Renal cortex interstitium (tissue), 11 donors: ENCODE measurements at regions not wholly inside any gene's neighbourhood (a gene's known extent, or its start where the extent isn't known, plus 50 kb on each side); places are given as distances from the start of the nearest gene placed in this dataset.
"Not testable (repeated sequence)": the region's sequence is repeated elsewhere in the genome, so short reads cannot be mapped to it uniquely, and the experiment has no call there.

Experiments
- DNase-seq, 11 donors: peaks; one replicate each; pipeline ENCODE4 v3.0.0-alpha.2; 2013; ENCODE audit warnings: low read depth in 9 of 11, low spot score in 4 of 11; ENCODE audit errors: extremely low read depth in 1 of 11

DNA sequence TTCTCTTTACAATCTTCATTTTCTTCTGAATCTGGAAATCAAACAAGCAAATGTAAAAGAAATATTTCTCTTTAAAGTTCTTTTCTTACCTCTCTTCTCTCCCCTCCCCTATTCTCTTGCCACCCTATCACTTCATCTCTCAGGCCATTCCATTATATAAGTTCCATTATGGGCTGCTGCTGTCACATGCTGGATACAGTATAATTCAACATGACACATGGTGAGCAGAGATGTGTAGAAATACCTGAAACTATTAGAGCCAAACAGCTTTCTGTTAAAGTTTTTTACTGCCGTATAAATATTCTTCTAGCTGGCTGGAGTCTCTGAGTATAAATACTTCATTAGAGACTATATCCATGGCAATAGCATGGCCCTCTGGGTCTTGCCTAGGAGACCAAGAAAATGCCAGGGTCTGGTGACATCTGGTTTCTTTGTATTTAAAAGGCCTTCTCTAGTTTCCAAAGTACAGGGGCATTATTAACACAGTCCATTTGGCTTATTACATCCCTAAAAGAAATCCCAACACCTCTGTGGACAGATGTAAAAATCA is 139.6 kb downstream of the TFAP2B start:
- DNase-seq, result no peak

DNA sequence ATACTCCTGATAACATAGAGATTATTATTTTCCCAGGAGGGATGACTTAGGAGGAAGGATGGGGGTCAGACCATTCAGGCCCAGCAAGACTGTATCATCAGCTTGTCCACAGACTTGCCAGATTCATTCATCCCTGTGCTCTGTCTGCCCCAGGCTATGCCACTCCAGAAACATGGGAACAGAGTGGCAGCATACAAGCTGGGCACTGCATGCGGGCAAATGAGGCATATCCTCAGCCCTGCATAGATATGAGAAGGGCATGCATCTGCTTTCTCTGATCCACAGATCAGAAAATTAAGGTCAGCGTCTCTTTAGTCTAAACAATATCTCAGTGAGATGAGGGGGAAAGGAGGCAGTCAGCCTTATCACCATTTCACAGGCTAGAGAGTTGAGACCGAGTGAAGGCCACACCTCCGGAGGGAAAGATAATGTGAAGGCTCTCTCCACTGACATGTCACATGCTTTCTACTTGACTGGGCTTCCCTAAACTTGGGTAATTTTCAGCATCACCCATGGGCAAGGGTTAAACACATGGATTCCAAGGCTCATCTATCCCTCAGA is 140.5 kb downstream of the TFAP2B start:
- DNase-seq, result no peak

DNA sequence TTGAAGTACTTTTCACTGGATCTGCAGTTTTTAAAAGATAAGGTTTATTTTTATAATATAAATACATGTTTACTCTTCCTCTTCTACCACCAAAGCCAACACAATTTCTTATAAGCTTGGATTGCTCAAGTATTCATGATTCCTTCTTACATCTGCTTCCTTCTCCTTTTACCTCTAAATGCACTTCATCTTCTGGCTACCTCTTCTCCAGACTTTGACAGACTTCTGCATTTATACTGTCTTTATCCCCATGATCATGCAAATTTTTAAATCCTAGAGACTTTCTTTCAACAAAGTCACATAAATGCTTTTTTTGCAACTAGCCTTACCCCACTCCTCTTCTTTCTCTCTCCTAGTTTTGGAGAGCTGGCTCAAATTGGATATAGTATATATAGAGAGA is 142.9 kb downstream of the TFAP2B start:
- no peak for DNase-seq

DNA sequence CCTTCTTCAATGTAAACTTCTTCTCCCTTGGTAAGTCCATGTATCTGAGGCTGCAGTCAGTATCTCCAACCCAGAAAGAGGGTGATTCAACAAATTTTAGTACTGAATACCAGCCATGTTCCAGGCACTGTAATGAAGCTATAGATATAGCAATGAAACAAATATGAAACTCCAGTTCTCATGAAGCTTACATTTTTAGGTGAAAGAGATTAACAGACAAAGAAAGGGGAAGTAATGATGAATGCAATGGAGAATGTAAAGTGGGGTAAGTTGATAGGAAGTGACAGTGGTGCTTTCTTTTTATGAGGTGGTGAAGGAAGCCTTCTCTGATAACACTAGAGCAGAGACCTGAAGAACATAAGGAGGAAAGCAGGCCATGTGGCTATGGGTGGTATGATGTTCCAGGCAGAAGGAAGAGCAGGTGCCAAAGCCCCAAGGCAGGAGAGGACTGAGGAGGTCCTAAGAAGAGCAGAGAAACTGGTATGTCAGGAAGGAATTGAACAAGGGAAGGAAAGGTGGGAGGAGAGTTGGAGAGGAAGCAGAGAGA is 143.6 kb downstream of the TFAP2B start:
- no peak for DNase-seq

DNA sequence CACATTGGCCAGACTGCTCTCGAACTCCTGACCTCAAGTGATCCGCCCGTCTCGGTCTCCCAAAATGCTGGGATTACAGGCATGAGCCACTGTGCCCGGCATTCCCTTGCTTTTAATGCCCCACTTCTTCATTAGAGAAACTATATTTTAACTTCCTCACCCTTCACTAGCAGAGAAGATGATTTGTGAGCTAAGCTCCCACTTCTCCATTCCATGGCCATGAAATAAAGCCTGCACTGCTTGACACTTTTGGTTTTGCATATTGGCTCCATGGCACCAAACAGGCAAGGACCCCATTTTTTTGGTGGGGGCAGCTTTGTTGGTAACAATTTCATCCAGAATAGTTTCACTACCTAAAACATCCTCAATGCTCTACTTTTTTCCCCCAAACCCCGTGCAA is 145.3 kb downstream of the TFAP2B start:
- no peak for DNase-seq

DNA sequence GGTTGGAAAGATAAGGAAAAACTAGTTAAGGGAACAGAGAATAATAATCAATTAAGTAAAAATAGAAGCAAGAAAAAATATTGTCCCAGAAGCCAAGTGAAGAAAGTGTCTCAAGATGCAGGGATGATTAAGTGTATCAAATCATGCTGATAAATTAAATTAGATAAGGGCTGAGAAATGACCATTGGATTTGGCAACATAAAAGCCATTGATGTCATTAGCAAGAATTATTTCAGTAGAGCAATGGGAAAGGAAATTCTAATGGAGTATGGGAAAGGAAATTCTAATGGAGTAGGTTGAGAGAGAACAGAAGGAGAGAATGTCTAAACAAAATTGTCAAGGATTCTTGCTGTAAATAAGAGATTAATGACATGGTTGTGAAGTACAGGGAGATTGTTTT is 146.8 kb downstream of the TFAP2B start:
- no peak for DNase-seq

DNA sequence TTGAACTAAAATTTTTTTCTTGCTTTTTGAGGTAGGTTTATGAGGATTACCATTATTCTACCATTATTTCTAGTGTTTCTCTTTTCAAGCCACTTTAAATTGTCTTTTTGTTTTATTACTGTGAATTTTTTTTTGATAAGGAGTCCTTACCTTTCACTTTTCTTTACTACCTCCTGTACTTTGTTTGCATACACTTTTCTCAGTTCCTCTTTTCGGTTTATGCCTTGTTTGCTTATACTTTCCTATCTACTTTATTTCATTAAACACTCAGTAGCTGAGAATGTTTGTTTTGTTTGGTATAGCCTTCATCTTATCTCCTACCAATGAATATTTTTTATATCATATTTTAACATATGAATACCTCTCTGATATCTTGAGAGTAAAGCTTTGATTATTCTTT is 147.9 kb downstream of the TFAP2B start:
- DNase-seq, result no peak

DNA sequence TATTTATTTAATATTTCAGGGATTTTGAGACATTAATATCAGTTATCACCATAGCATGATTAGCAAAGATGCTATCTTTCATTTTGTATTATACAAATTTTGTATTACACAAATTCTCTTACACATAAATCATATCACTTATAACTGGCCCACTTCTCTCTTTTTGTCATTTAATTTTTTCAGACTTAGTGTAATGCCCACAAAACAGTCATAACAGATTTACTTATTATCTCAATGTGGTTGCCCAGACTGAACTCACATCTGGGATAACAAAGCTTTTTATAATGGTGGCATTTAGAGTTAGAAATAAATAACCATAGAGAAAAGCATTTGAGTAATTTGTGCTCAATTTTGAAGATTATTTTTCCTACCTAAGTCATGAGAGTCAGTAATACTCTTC is 148.3 kb downstream of the TFAP2B start:
- DNase-seq, result no peak

DNA sequence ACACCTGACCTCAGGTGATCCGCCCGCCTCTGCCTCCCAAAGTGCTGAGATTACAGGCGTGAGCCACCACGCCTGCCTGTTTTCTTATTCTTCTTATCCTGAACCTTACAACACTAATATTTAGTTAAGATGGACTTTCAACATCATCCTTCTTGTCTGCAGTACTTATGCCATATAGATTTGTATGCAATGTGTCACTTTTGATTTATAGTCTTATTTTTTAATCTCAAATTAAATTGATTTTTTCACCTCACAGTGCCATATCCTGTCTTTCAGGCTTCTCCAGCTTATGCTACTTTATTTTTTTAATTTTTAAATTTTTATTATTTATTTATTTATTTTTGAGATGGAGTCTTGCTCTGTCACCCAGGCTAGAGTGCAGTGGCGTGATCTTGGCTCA is 149.6 kb downstream of the TFAP2B start:
- DNase-seq, result not testable (repeated sequence)

DNA sequence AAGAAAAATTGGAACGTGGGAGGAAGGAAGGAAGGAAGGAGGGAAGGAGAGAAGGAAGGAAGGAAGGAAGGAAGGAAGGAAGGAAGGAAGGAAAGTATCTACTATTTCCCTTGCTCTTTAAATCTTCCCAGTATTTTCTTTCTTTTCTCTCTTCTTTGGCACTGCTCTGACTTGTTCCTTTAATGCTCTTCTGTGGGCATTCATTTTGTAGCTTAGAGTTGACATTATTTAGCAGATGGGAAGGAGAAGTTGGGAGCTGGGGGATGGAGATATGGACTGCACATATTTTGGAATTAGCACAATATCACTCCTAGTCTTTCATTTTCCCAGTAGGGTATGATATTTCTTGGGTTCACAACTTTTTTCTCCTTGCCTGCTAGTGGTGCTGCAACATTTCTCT is 152.2 kb downstream of the TFAP2B start:
- no peak for DNase-seq

DNA sequence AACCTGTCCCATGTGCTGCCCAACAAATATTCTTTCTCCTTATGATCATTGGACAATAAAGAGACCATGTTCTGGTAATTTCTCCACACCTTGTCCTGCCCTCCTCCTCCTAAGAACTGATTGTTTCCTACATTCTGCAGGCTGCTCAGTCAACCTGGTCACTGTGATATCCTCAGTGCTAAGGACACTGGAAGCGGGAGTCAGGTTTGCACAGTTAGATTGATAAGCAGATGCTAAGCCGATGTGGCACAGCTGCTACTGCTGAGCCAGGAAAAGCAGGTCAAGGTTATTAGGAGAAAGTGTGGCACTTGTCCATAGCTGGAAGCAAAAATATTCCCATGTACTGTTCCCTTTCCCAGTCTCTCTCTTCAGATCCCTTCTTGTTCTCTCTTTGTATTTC is 154.8 kb downstream of the TFAP2B start:
- DNase-seq, result no peak

DNA sequence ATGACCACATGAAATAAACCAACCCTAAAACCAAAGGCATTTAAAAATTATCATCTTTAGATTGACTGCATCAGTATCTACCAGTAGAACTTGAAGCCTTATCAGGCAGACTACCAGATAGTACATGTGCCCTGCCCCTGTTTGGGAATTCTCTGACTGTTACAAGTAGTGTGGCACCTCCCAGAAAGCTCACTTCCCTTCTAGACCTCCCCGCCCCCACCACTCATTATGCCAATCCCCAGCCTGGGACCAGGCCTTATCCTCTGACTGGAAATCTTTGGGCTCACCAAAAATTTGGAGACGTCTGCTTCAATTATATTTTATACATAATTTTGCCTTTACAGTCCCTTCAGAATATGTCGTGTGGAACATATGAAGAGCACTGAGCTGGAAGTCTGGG is 155.6 kb downstream of the TFAP2B start:
- no peak for DNase-seq

DNA sequence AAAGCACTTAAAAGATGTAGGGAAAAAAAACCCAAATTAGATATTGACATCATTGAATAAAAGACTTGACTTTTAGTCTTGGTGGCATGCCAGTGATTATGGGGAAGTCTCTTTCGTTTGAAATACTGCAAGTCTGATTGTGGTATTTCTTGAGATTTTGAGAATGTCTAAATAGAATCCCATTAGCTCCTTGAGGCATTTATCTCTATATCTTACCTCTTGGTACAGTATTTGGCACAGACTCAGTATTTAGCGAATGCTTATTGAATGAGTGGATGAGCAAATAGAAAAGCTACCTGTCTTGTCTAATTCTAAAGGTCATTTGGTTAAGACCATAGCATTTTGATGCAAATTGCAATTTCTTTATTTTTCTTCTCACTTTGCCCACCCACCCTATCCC is 156.5 kb downstream of the TFAP2B start:
- no peak for DNase-seq

DNA sequence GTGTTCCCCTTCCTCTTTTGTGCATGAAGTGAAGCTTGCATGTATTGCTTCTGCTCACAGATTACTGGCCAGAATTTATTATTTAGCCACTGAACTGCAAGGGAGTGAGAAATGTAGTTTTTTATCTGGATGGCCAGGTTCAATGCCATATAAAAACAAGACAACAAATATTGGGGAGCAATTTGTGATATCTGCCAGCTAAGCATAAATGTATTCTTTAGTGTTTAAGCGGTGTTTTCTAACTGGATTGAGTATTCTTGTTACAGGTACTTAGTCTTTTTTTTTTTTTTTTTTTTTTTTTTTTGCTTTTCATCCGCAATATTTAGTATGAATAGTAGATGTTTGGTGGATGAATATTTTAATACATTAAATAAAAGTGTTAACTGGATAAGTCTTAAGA is 158.2 kb downstream of the TFAP2B start:
- no peak for DNase-seq

DNA sequence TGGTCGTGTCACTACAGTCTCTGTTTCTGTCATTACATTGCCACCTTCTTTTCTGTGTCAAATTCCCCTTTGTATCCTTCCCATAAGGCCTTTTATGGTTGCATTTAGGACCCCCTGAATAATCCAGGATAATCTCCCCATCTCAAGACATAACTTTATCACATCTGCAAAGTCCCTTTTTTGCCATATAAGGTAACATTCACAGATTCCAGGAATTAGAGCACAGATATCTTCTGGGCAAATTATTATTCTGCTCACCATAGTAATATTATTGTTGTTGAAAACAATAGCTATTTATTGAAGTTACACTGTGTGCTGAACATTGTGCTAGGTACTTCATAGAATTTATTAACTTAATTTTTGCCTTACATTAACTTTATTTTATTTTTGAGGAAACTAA is 159.1 kb downstream of the TFAP2B start:
- no peak for DNase-seq

DNA sequence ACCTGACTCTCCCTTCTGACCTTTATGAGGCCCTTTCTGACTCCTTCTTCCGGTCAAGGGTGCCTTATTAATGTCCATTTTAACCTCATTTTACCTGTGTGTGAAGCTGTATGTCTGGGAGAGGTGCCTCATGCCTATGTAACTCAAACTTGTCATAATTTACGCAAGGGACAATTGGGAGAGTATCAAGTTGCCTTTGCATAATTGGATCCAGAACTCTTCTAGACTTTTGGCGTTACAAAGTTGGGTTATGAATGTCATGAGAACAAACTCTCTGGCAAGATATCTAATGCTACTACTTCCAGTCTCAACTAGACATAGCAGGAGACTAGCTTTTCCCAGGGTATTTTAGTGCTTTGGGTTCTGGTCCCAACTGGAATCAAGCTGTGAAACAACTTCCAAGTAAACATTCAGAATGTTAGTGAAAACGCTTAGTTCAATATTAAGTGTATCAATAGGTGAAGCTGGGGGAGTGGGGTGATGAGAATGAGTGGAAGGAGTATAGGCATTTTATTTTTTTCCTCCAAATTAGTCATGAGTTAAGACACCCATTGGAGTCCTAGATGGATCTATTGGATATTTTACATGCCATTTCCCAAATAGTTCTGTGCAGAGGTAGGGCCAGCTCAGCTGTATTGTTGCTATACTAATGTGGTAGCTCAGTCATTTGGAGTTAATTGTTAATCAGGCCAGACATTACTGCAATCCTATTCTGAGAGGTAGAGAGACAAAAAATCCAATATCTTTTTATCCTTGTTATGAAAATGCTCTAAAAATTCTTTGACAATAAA is 159.9 kb downstream of the TFAP2B start:
- DNase-seq, result peak in 1 of 11 donors; percentile 8

DNA sequence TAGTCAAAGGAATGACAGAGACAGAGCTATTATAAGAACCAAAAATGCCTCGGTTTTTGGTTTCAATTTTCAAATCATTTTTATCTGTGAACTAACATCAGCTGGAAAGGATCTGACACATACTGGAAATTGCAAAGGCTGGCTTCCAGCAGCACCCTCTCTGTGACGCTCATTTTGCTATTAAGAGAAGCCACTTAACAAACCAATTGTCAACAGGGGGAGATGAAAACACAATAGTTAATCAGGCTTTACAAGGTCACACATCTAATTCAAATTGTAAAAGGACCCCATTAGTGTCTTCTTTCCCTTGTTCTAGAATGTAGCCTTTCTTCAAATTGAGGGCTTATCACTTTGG is 160.5 kb downstream of the TFAP2B start:
- DNase-seq, result no peak

DNA sequence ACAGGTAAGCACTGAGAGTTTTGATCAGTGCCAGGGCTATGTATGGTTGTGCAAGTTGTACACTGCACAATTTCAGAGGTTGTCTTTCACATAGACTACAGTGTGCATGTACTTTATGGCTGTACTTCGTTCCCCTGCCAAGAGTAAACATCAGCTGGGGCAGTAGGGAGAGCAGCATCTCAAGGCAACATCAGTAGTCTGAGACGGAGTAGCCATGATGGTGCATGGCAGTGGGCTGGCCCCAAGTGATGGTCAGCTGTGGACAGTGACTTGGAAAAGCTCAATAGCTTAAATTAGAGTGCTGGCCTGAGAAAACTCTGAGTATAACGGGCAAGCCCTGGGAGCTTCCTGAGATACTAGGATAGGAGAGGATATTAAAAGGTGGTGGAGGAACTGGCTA is 165.5 kb downstream of the TFAP2B start:
- no peak for DNase-seq

DNA sequence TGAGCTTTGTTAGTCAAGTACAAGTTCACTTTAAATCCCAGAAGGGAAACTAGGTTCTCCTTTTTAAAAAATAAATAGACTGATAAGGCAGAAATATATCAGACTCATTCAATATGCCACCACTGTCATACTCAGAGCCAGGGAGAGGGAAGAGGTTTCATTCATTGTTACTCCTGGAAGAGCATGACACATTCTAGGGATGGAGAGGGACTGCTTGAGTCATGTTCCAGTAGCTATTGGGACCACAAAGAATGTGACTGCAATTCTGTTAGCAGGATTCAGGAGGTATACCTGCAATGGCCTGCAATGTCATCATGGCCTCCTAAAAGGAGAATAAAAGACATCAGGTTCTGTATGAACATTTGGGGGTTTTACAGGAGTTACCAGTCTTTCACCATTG is 167.6 kb downstream of the TFAP2B start:
- no peak for DNase-seq

DNA sequence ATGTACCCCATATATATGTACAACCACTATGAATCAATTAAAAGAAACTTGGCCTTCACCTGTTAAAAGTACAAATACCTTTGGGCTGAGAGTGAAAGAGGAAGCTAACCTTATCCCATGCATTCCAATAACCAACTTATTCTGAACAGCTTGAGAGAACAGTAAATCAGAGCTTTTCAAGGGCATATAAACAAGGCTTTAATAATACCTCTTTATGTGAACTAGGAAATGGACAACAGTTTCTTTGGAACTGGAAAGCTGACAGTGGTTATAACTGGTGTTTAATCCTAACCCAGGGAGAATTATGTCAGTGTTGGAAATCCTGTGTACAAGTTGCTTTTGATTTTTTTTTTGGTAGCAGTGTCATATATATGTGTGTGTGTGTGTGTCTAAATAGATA is 170.5 kb downstream of the TFAP2B start:
- DNase-seq, result no peak
